Gastrocnemius medialis (tissue), 4 donors: ENCODE measurements at regions not wholly inside any gene's neighbourhood (a gene's known extent, or its start where the extent isn't known, plus 50 kb on each side); places are given as distances from the start of the nearest gene placed in this dataset.

Source experiments
- ATAC-seq, 2 donors: fragments of 150-250 bp; one replicate each; pipeline ENCODE4 v1.9.1; 2016
- DNase-seq, 2 donors: peaks; one replicate each; pipeline ENCODE4 v3.0.0-alpha.2; 2019
- H3K27ac ChIP-seq, 4 donors: fragments of 200-600 bp; sonication (generic); 1 replicate in 1 of 4; 2 replicates in 3 of 4; pipeline ENCODE4 v1.5.1; 2016 to 2018; ENCODE audit warnings: mild to moderate bottlenecking in 2 of 4, moderate library complexity in 1 of 4
- H3K27me3 ChIP-seq, 3 donors: fragments of 200-600 bp; sonication (generic) in 2 of 3; 1 replicate in 1 of 3; 2 replicates in 2 of 3; pipeline versions ENCODE4 v1.5.1 to v1.6.0; 2016 to 2019; ENCODE audit warnings: mild to moderate bottlenecking in 1 of 3, moderate library complexity in 1 of 3
- H3K36me3 ChIP-seq, 2 donors: fragments of 200-600 bp; sonication (generic) in 1 of 2; one replicate each; pipeline ENCODE4 v1.5.1; 2017 to 2018
- H3K4me1 ChIP-seq, 2 donors: fragments of 200-600 bp; sonication (generic) in 1 of 2; one replicate each; pipeline ENCODE4 v1.5.1; 2016 to 2017; ENCODE audit warnings: mild to moderate bottlenecking in 2 of 2
- H3K4me3 ChIP-seq, 4 donors: fragments of 200-600 bp; sonication (generic) in 3 of 4; 1 replicate in 1 of 4; 2 replicates in 3 of 4; pipeline ENCODE4 v1.5.1; 2016 to 2019; ENCODE audit warnings: mild to moderate bottlenecking in 2 of 4
- H3K9me3 ChIP-seq, 3 donors: fragments of 200-600 bp; sonication (generic) in 2 of 3; 1 replicate in 1 of 3; 2 replicates in 2 of 3; pipeline ENCODE4 v1.5.1; 2016 to 2019
- CTCF ChIP-seq, 5 experiments: fragments of 450-650 bp in 3 of 5; fragments of 200-600 bp in 2 of 5; sonication (generic) in 2 of 5; IDR thresholded peaks in 4 of 5; conservative IDR thresholded peaks in 1 of 5; 1 replicate in 4 of 5; 2 replicates in 1 of 5; pipeline ENCODE4 v1.5.1; 2016 to 2019; ENCODE audit warnings: antibody characterized with exemption in 5 of 5, mild to moderate bottlenecking in 3 of 5, moderate library complexity in 3 of 5
- POLR2A ChIP-seq, 2 donors: fragments of 450-650 bp; IDR thresholded peaks; one replicate each; pipeline ENCODE4 v1.6.1; 2017; ENCODE audit warnings: antibody characterized with exemption in 2 of 2, mild to moderate bottlenecking in 2 of 2, moderate library complexity in 2 of 2
- in situ Hi-C, 4 donors: fragments of 200-750 bp; cut with MboI; loops; one replicate each; pipeline versions ENCODE4 v1.15.0 to v1.8.0; 2017; ENCODE audit warnings: low sequenced_read_pairs in 4 of 4
- intact Hi-C: fragments of 100-400 bp; cut with DNase I; formaldehyde crosslinking; loops from one replicate; pipeline ENCODE4 v1.15.1; 2023; ENCODE audit warnings: low total_unique reads

- Histone ChIP-seq H3K4me1 (no peaks in the 10 kb centered on the region), H3K27me3 (no peaks in the 10 kb centered on the region), H3K27ac (no peak overlapping the region), H3K4me3 (no peak overlapping the region), H3K36me3 (no peaks in the 10 kb centered on the region), H3K9me3 (no peaks in the 10 kb centered on the region)
- intact Hi-C loops (no loop called here), in situ Hi-C loops (no loop called here)
- no peak for TF ChIP-seq POLR2A (IDR thresholded peaks at IDR 0.05)
- no peak for TF ChIP-seq CTCF (IDR thresholded peaks at IDR 0.05 in 4 of 5, conservative IDR thresholded peaks at IDR 0.05 in 1 of 5)
- DNase-seq: no peak
- ATAC-seq: no peak
Measured at GRCh38 chr20:55200317-55200716, 724.9 kb downstream of the DOK5 start.

- H3K36me3 ChIP-seq: no peaks in the 10 kb centered on the region
- TF ChIP-seq POLR2A (IDR thresholded peaks at IDR 0.05): no peak
- no peak for TF ChIP-seq CTCF (IDR thresholded peaks at IDR 0.05 in 4 of 5, conservative IDR thresholded peaks at IDR 0.05 in 1 of 5)
- intact Hi-C loops (no loop called here), in situ Hi-C loops (no loop called here)
- no peaks in the 10 kb centered on the region for H3K4me1 ChIP-seq
- no peak overlapping the region for H3K4me3 ChIP-seq
- no peaks in the 10 kb centered on the region for H3K9me3 ChIP-seq
- ATAC-seq (no peak), DNase-seq (no peak)
- no peaks in the 10 kb centered on the region for H3K27me3 ChIP-seq
- H3K27ac ChIP-seq: no peak overlapping the region
Measured at GRCh38 chr20:55194947-55195346, 719.6 kb downstream of the DOK5 start.

- DNase-seq (no peak), ATAC-seq (no peak)
- in situ Hi-C loops: no loop called here
- no peaks in the 10 kb centered on the region for H3K4me1 ChIP-seq
- no peak for TF ChIP-seq CTCF (IDR thresholded peaks at IDR 0.05 in 4 of 5, conservative IDR thresholded peaks at IDR 0.05 in 1 of 5)
- H3K36me3 ChIP-seq: no peaks in the 10 kb centered on the region
- no peaks in the 10 kb centered on the region for H3K9me3 ChIP-seq
- H3K27ac ChIP-seq: no peak overlapping the region
- intact Hi-C loops: no loop called here
- no peaks in the 10 kb centered on the region for H3K27me3 ChIP-seq
- H3K4me3 ChIP-seq: no peak overlapping the region
Measured at GRCh38 chr20:55186228-55186627, 710.8 kb downstream of the DOK5 start.

- intact Hi-C loops (no loop called here), in situ Hi-C loops (no loop called here)
- H3K4me3 ChIP-seq: no peak overlapping the region
- DNase-seq (no peak), ATAC-seq (no peak)
- no peaks in the 10 kb centered on the region for H3K27me3 ChIP-seq
- H3K36me3 ChIP-seq: no peaks in the 10 kb centered on the region
- H3K27ac ChIP-seq: no peak overlapping the region
- TF ChIP-seq CTCF (IDR thresholded peaks at IDR 0.05 in 4 of 5, conservative IDR thresholded peaks at IDR 0.05 in 1 of 5) (no peak), POLR2A (IDR thresholded peaks at IDR 0.05) (no peak)
- no peaks in the 10 kb centered on the region for H3K4me1 ChIP-seq
- H3K9me3 ChIP-seq: no peaks in the 10 kb centered on the region
Measured at GRCh38 chr20:55175081-55175480, 699.7 kb downstream of the DOK5 start.

GRCh38 chr20:55174635-55175034 is 699.2 kb downstream of the DOK5 start:
- ATAC-seq (no peak), DNase-seq (no peak)
- no peak overlapping the region for H3K27ac ChIP-seq
- H3K27me3 ChIP-seq: no peaks in the 10 kb centered on the region
- in situ Hi-C loops (no loop called here), intact Hi-C loops (no loop called here)
- no peak overlapping the region for H3K4me3 ChIP-seq
- no peaks in the 10 kb centered on the region for H3K36me3 ChIP-seq
- H3K9me3 ChIP-seq: no peaks in the 10 kb centered on the region
- no peaks in the 10 kb centered on the region for H3K4me1 ChIP-seq
- TF ChIP-seq CTCF (IDR thresholded peaks at IDR 0.05 in 4 of 5, conservative IDR thresholded peaks at IDR 0.05 in 1 of 5): no peak
- no peak for TF ChIP-seq POLR2A (IDR thresholded peaks at IDR 0.05)
